ENCODE measurements at regions not wholly inside any gene's neighbourhood (a gene's known extent, or its start where the extent isn't known, plus 50 kb on each side); places are given as distances from the start of the nearest gene placed in this dataset.
A peak's percentile ranks its signal among the peaks of the same experiment; 100 is the strongest.
"Not testable (repeated sequence)": the region's sequence is repeated elsewhere in the genome, so short reads cannot be mapped to it uniquely, and the experiment has no call there.

- no peak for DNase-seq (ENCODE audit: low spot score)
Observed at GRCh38 chr1:70819231-70819630, 228.4 kb downstream of the PTGER3 start.

- no peak for DNase-seq (ENCODE audit: low spot score)
Observed at GRCh38 chr1:70819785-70820184, 227.8 kb downstream of the PTGER3 start.

DNA sequence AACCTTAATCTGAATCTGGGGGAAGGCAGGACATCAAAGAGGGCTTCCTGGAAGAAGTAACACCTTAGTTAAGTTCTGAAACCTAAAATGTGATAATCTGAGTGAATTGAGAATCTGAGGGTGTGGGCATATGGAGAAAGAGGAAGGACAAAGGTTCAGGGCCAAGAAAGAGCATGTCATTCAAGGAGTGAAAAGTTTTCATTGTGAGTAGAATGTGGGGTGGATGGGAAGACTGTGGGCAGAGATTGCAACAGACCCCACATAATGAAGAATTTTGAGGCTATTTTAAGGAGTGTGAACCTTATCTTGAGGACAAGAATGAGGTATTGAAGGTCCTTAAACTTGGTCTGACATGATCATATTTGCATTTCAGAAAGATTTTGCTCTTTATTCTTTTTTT, 227.2 kb downstream of the PTGER3 start:
- DNase-seq (ENCODE audit: low spot score): no peak

GRCh38 chr1:70820995-70821394, 226.6 kb downstream of the PTGER3 start:
- DNase-seq (ENCODE audit: low spot score): peak; percentile 9

- DNase-seq (ENCODE audit: low spot score): no peak
Observed at GRCh38 chr1:70826428-70826827, 221.2 kb downstream of the PTGER3 start.

GRCh38 chr1:70827030-70827429, 220.6 kb downstream of the PTGER3 start:
- DNase-seq (ENCODE audit: low spot score): no peak

- DNase-seq (ENCODE audit: low spot score): no peak
Observed at GRCh38 chr1:70828177-70828576, 219.4 kb downstream of the PTGER3 start.

DNA sequence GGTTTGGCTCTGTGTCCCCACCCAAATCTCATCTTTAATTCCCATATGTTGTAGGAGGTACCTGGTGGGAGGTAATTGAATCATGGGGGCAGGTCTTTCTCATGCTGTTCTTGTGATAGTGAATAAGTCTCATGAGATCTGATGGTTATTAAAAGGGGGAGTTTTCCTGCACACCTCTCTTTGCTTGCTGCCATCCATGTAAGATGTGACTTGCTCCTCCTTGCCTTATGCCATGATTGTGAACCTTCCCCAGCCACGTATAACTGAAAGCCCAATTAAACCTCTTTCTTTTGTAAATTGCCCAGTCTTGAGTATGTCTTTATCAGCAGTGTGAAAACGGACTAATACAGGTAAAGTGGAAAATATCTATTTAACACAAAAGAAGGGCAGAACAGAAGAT, 213.3 kb downstream of the PTGER3 start:
- DNase-seq (ENCODE audit: low spot score): not testable (repeated sequence)

GRCh38 chr1:70836456-70836855, 211.2 kb downstream of the PTGER3 start:
- peak; percentile 51 for DNase-seq (ENCODE audit: low spot score)

DNA sequence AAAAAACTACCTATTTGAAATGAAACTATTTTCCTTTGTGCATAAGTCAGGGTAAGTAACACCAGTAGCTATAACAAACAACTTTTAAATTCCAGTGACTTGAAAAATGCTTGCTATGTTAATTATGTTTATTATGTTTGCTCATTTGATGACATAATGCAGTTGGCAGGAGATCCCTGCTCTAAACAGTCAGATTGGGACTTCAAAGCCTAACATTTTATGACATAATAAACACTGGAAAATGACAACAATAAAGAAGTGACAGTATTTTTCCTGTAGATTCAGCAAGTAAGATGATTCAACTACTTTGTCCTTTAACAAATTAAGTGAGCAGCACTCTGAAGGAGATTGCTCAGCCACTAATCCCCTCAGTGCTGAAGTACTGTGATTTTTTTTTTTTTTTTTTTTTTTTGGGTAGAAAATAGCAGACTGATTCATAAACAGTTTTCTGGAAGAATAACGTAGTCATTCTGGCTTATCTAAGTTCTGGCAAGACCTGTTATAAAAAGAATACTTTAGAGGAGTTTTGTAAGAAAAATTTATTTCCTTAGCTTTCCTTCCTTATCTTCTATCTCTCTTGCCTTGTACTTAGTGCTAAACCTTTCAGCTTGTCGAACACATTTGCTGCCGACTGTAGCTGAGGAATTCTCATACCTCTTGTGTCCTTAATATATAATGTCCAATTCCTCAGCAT, 207.2 kb downstream of the PTGER3 start:
- DNase-seq (ENCODE audit: low spot score): no peak

- no peak for DNase-seq (ENCODE audit: low spot score)
Observed at GRCh38 chr1:70842562-70842961, 205.1 kb downstream of the PTGER3 start.

DNA sequence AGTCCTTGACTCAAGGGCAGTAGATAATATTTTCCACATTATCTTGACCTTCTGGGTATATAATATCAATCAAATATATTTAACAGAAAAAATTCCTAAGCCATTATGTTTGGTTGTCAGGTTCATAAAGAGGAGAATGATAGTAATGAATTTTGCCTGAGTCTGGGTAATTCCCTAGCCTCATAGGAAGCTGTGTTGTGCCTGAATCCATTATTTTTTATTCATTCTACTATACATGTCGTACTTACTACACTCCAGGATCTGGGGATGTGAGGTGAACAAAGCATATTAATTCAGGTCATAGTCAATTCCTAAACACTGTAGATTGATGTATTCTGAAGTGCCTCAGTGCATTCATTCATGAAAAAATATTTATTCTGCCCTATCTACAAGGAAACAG, 204.2 kb downstream of the PTGER3 start:
- no peak for DNase-seq (ENCODE audit: low spot score)

DNA sequence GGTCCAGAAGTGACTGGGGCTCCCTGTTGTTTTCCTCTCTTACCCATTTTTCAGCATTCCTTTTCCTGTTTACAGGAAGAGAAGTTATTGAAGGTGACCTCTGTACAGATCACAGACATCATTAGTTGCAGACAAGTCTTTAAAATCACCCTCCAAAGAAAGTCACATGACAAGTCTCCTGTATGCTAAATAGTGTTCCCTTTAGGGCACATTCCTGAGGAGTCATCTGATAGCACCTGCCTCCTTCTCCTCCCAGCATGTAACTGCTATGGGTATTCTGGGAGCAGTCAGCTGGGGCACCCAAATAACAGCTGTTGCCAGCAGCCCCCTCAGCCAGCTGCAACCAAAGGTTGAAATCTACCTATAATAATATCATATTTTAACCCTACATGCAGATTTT, 200.6 kb downstream of the PTGER3 start:
- DNase-seq (ENCODE audit: low spot score): no peak

GRCh38 chr1:70855203-70855602, 192.4 kb downstream of the PTGER3 start:
- no peak for DNase-seq (ENCODE audit: low spot score)

DNA sequence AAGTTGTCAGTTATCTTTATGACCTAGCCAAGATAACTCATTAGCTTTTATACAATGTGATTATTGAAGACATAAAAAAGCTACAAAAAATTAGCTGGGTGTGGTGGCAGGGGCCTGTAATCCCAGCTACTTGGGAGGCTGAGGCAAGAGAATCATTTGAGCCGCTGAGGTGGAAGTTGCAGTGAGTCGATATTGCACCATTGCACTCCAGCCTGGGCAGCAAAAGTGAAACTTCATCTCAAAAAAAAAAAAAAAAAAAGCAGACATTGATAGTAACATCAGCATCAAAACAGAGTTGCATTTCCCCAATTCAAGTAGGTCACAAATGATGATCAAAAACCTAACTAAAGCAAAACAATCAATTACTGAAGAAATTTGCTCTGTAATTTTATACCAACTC, 191.4 kb downstream of the PTGER3 start:
- no peak for DNase-seq (ENCODE audit: low spot score)

GRCh38 chr1:70863239-70863638, 184.4 kb downstream of the PTGER3 start:
- no peak for DNase-seq (ENCODE audit: low spot score)

DNA sequence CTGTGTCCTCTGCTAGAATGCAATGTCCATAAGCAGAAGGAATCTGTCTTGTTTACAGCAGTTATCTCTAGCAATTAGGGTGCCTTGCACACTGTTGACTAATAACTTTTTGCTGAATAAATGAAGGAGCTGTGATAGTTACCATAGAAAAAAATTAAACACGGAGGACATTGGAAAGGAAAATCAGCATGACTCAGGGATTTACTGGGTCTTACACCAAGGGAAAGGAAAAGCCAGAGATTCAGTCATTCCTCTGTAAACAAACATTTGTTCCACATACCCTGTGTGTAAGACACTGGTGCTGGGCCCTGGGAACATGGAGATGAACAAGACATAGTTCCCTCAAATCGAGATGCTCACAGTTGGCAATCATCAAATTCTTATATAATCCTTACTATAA, 183.3 kb downstream of the PTGER3 start:
- DNase-seq (ENCODE audit: low spot score): no peak

GRCh38 chr1:70866542-70867264, 180.9 kb downstream of the PTGER3 start:
- DNase-seq (ENCODE audit: low spot score): no peak

DNA sequence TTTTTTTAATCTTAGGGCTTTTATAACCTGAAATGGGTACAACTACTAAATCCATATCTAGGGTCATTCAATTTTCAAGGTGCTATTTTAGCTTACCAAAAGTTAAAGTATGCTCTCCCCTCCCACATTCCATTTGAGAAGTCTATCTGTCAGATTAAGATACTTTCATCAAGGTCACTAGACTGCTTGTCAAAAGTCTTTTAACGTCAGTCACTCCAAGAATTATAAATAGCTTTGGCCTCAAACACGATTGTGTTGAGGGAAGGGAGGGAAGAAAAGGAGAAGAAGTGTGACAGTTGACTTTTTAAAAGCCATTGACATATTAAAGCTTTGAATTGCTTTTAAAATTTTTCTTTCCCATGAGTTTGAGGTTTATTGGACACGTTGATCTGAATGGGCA, 175.8 kb downstream of the PTGER3 start:
- no peak for DNase-seq (ENCODE audit: low spot score)

- DNase-seq (ENCODE audit: low spot score): no peak
Observed at GRCh38 chr1:70874063-70874462, 173.6 kb downstream of the PTGER3 start.

GRCh38 chr1:70874818-70875217, 172.8 kb downstream of the PTGER3 start:
- DNase-seq (ENCODE audit: low spot score): no peak

GRCh38 chr1:70877343-70877742, 170.3 kb downstream of the PTGER3 start:
- no peak for DNase-seq (ENCODE audit: low spot score)

DNA sequence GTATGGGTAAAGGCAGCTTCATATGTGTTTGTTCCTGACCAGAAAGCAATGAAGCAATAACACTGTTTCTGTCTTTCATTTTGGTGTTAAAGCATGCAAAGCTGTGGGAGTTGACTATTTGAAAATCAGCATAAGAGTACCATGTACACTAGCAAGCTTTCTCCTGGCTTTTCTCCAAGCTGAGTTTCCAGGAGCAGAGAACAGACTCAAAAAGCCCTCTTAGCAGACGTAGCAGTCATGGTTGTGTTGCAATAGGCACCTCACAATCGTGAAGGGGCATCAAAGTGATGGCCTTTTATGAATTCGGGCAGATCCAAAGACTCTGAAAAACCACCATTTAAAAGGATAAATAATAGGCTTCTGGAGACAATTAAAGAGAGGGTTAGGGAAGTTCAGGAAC, 159.7 kb downstream of the PTGER3 start:
- DNase-seq (ENCODE audit: low spot score): no peak
